ENCODE measurements at regions not wholly inside any gene's neighbourhood (a gene's known extent, or its start where the extent isn't known, plus 50 kb on each side); places are given as distances from the start of the nearest gene placed in this dataset.
"Not testable (repeated sequence)": the region's sequence is repeated elsewhere in the genome, so short reads cannot be mapped to it uniquely, and the experiment has no call there.

DNA sequence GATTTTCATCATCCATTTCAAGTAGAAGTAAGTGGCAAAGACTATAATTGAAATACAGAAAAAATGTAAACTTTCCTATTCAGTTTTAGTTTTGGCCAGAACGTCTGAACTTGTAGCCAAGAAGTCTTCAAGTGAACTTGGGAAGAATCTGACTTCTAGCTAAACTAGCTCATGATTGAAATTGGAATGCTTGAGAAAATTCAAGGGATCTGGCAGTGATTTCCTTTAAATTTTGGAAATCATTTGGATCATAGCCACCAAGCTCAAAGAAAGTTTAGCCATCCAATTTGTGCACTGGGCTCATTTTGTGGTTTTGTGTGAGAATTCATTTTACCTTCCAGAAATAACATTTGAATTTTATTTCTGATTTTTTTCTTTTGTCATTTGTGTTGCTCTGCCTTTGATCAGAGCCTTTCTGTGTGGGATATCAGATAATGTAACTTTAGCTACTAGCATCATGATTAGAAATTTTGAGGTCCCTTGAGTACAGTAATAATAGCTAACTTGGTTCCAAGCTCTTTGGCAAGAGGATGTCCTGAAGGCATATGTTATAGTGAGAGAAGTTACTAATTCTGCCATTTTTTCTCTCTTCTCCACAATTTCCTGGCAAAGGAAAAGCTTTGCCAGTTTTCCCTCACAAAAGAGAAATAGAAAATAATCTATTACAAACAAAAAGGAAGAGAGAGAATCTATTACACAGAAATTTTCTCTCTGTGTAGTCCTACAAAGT, 2123.7 kb upstream of the RAG2 start:
- Histone ChIP-seq H3K4me3 (ENCODE audit: insufficient read depth, low read depth, low read length) (no peak overlapping the region), H3K27me3 (ENCODE audit: control insufficient read depth, insufficient read depth, low read length) (no peaks in the 10 kb centered on the region), H3K36me3 (replicated peaks; ENCODE audit: control insufficient read depth, insufficient read depth, low read length) (no peaks in the 10 kb centered on the region)
- DNase-seq = no peak

DNA sequence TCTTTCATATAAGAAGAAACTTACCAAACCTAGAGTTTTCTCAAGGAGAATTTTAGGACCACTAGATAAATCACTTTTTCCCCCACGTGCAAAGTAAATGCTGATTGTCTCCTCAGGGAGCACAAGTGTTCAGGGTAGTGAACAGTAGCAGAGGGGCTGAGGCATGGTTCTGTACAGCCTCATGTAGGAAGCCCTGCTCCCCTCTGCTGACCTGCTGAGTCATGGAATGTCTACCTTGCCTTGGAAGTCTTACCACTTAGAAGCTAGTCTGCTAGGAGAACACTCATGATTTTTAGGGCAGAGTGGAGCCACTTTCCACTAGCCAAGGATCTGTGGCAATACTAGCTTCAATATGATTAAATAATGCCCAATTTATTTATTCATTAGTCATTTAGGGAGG, 2120.6 kb upstream of the RAG2 start:
- Histone ChIP-seq H3K36me3 (replicated peaks; ENCODE audit: control insufficient read depth, insufficient read depth, low read length) (no peaks in the 10 kb centered on the region), H3K4me3 (ENCODE audit: insufficient read depth, low read depth, low read length) (no peak overlapping the region), H3K27me3 (ENCODE audit: control insufficient read depth, insufficient read depth, low read length) (no peaks in the 10 kb centered on the region)
- DNase-seq = no peak

DNA sequence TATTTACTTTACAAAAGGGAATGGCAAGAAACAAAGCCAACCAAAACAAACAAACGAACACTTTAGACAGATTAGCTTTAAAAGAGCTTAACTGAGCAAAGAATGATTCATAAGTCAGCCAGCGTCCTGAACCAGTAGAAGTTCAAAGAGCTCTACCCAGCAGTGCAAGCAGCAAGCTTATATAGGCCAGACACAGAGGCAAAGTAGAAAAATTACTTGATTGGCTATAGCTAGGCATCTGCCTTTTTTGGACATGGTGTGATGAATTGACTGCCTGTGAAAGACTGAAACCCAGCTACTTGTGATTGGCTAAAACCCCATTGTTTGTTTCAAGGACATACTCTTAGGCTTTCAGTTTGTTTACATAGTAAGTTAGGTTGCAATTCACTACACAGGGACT, 2120.0 kb upstream of the RAG2 start:
- DNase-seq = no peak
- Histone ChIP-seq H3K4me3 (ENCODE audit: insufficient read depth, low read depth, low read length) (no peak overlapping the region), H3K36me3 (replicated peaks; ENCODE audit: control insufficient read depth, insufficient read depth, low read length) (no peaks in the 10 kb centered on the region), H3K27me3 (ENCODE audit: control insufficient read depth, insufficient read depth, low read length) (no peaks in the 10 kb centered on the region)

DNA sequence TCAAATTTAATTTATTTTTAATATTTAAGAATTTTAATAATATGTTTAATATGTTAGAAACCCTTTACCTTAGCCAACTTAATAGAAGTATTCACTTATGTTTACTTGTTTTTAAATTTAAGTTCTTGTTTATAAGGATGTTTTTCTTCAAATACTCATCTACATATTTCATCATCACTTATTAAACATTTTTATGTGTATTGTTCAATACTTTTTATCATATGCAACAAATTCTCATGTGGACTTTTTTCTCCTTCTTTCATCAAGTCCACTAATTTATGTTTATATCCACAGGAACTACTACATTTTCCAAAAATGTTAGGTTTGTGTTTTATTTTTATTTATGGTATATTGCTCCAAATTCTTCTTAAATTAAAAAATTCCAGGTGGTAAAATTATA, 2113.1 kb upstream of the RAG2 start:
- no peaks in the 10 kb centered on the region for H3K27me3 ChIP-seq (ENCODE audit: control insufficient read depth, insufficient read depth, low read length)
- no peaks in the 10 kb centered on the region for H3K36me3 ChIP-seq (replicated peaks; ENCODE audit: control insufficient read depth, insufficient read depth, low read length)
- DNase-seq = no peak
- H3K4me3 ChIP-seq (ENCODE audit: insufficient read depth, low read depth, low read length) = no peak overlapping the region

DNA sequence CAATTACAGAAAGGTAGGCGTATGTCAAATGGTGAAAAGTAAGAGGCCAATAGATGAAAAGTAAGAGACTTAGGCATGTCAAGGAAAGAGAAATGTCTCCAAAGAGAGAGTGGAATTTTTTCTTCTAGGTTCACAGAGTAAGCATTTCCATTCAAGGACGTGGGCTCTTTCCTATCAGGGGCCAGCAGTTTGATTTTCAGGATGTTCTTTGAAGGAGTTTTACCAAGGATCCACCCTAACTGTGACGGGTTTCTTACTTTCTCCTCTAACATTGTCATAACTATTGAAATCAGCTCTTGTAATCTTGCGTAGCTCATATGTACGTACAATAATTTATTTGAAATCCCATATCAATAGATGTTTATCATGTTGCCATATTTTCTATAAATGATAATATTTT, 2112.2 kb upstream of the RAG2 start:
- DNase-seq = no peak
- Histone ChIP-seq H3K36me3 (replicated peaks; ENCODE audit: control insufficient read depth, insufficient read depth, low read length) (no peaks in the 10 kb centered on the region), H3K27me3 (ENCODE audit: control insufficient read depth, insufficient read depth, low read length) (no peaks in the 10 kb centered on the region), H3K4me3 (ENCODE audit: insufficient read depth, low read depth, low read length) (no peak overlapping the region)

DNA sequence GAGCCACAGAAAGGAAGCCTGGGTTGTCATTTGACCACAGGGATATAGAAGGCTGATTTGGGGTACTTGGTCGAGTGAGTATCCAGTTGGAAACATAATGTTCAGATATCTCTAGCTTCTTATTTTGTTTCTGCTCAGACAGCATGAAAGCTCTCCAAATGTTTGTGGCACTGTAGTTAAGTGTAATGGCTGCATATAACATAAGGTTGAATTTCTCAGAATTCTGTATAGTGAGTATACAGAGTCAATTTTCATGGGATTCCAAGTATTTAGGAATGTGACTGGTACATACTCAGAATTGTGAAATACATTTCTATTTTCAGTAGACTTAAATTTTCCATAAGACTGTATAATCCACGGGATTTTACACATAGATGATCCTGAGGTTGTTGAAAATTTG, 2102.1 kb upstream of the RAG2 start:
- DNase-seq = no peak
- H3K4me3 ChIP-seq (ENCODE audit: insufficient read depth, low read depth, low read length) = no peak overlapping the region

DNA sequence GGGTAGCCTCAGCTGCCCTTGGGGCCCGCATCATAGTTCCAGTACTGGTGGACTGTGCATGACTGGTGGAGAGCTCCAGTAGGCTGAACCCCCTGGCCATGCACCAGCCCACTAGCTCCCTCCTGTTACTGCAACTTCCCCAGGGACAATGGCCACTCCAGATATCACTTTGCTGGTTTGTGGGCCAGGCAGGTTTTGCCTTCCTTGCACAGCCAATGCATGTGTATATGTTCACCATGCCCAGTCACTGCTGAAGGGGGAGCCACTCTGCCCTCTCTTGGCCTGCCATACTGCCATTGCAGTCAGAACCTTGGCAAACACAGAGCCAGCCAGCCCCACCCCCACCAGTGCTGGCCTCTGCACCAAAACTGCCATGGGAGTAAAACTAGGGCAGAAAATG, 2095.3 kb upstream of the RAG2 start:
- DNase-seq = no peak
- no peaks in the 10 kb centered on the region for H3K36me3 ChIP-seq (replicated peaks; ENCODE audit: control insufficient read depth, insufficient read depth, low read length)
- no peaks in the 10 kb centered on the region for H3K27me3 ChIP-seq (ENCODE audit: control insufficient read depth, insufficient read depth, low read length)
- H3K4me3 ChIP-seq (ENCODE audit: insufficient read depth, low read depth, low read length) = no peak overlapping the region

More for the DNA sequence above, 2102.1 kb upstream of the RAG2 start:
- Histone ChIP-seq H3K36me3 (replicated peaks; ENCODE audit: control insufficient read depth, insufficient read depth, low read length) (no peaks in the 10 kb centered on the region), H3K27me3 (ENCODE audit: control insufficient read depth, insufficient read depth, low read length) (no peaks in the 10 kb centered on the region)

DNA sequence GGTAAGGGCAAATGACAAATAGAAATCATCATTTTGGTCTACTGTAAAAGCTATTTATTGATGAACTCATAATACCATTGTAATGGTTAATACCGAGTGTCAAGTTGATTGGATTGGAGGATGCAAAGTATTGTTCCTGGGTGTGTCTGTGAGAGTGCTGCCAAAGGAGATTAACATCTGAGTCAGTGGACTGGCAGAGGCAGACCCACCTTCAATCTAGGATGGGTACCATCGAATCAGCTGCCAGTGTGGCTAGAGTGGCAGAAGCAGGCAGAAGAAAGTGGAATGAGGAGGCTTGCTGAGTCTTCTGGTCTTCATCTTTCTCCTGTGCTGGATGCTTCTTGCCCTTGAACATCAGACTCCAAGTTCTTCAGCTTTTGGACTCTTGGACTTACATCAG, 2092.2 kb upstream of the RAG2 start:
- H3K36me3 ChIP-seq (replicated peaks; ENCODE audit: control insufficient read depth, insufficient read depth, low read length); H3K27me3 ChIP-seq (ENCODE audit: control insufficient read depth, insufficient read depth, low read length); H3K4me3 ChIP-seq (ENCODE audit: insufficient read depth, low read depth, low read length); DNase-seq: not testable (repeated sequence)

DNA sequence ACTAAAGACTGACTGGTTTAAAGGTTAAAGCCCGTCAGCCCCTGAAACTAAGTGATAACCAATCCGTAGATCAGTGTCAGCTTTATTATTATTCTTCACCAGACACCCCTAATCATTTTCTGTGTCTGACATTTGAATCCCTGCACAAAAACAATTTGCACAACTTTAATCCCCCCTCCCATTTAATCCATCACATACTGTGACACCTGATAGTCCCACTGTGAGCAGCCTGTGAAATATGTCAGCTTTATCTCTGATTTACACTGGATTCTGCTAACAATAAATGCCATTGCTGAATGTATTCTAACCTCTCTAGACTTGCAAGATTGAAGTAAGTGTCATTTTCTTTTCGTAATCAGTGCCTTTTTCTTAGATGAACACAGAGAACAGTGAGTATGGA, 2089.0 kb upstream of the RAG2 start:
- H3K4me3 ChIP-seq (ENCODE audit: insufficient read depth, low read depth, low read length) = no peak overlapping the region
- DNase-seq = no peak
- H3K27me3 ChIP-seq (ENCODE audit: control insufficient read depth, insufficient read depth, low read length) = no peaks in the 10 kb centered on the region
- H3K36me3 ChIP-seq (replicated peaks; ENCODE audit: control insufficient read depth, insufficient read depth, low read length) = no peaks in the 10 kb centered on the region

DNA sequence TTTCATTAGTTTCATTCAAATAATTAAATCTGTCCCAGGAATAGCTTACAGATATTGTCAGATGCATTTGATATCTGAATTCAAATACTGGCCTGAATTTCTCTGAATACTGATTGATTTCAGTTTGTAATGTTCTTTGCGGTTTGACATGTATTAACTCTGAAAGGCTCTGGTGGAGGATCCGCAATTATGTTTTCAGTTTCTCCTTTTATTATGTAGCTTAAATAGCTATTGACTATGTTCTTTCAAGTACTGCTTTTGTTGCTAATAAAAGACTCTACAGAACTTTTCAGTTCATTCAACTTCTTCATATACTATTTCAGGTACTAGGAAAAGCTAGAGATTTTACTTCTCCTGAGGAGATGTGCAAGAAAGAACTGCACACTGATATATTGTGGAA, 2085.4 kb upstream of the RAG2 start:
- H3K36me3 ChIP-seq (replicated peaks; ENCODE audit: control insufficient read depth, insufficient read depth, low read length) = no peaks in the 10 kb centered on the region
- no peak overlapping the region for H3K4me3 ChIP-seq (ENCODE audit: insufficient read depth, low read depth, low read length)
- H3K27me3 ChIP-seq (ENCODE audit: control insufficient read depth, insufficient read depth, low read length) = no peaks in the 10 kb centered on the region
- DNase-seq = no peak

DNA sequence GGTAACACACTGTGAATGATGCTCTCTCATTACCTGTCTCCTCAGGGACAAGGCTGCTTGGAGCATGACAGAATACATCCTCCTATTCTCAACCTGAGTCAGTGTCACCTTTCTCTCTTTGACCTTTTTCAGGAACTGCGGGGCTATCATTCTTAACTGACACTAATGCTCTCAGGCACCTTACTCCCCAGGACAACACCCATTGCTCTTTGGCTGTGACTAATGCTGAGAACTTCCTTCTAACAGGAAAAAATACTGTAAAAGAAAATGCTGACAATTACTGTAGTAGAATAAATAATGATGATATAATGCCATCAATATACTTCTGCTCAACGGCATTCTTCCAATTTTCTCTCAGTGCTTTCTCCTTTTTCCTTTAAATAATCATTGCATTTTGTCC, 2082.7 kb upstream of the RAG2 start:
- Histone ChIP-seq H3K4me3 (ENCODE audit: insufficient read depth, low read depth, low read length) (no peak overlapping the region), H3K36me3 (replicated peaks; ENCODE audit: control insufficient read depth, insufficient read depth, low read length) (no peaks in the 10 kb centered on the region), H3K27me3 (ENCODE audit: control insufficient read depth, insufficient read depth, low read length) (no peaks in the 10 kb centered on the region)
- DNase-seq = no peak

DNA sequence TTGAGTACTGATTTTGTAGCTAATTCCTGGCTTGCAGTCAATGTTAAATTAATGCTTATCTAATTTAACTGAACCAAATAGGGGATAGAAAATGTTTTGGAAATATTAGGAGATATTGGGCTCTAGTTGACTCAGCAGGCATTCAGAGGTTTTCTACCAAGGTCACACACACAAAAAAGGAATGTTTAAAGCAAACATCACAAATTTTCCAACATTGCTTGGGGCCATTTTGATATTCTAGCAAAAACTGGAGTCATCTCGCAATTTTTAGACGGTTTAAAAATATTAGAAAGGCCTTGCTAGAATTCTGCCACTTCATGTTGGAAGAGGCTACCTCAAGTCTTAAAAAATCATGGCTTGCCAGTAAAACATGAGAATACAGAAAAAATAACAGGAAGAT, 2082.1 kb upstream of the RAG2 start:
- Histone ChIP-seq H3K27me3 (ENCODE audit: control insufficient read depth, insufficient read depth, low read length) (no peaks in the 10 kb centered on the region), H3K4me3 (ENCODE audit: insufficient read depth, low read depth, low read length) (no peak overlapping the region), H3K36me3 (replicated peaks; ENCODE audit: control insufficient read depth, insufficient read depth, low read length) (no peaks in the 10 kb centered on the region)
- DNase-seq = no peak

DNA sequence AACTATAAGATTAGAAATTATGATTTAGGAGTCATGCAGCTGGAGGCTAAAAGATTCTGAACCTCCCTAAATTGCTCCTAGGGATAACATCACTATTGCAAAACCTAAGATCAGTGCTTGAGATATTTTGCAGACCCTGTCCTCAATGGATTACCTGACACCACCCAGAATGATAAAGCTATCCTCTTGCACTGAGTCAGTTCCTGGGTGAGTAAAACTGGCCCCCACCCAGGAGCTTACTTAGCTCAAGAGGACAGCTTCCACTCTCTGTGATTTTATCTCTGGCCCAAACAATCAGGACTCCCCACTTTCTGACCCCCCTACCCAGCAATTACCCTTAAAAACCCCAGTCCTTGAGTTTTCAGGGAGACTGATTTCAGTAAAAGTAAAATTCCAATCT, 2074.4 kb upstream of the RAG2 start:
- DNase-seq = no peak
- H3K36me3 ChIP-seq (replicated peaks; ENCODE audit: control insufficient read depth, insufficient read depth, low read length) = no peaks in the 10 kb centered on the region
- H3K27me3 ChIP-seq (ENCODE audit: control insufficient read depth, insufficient read depth, low read length) = no peaks in the 10 kb centered on the region
- no peak overlapping the region for H3K4me3 ChIP-seq (ENCODE audit: insufficient read depth, low read depth, low read length)

DNA sequence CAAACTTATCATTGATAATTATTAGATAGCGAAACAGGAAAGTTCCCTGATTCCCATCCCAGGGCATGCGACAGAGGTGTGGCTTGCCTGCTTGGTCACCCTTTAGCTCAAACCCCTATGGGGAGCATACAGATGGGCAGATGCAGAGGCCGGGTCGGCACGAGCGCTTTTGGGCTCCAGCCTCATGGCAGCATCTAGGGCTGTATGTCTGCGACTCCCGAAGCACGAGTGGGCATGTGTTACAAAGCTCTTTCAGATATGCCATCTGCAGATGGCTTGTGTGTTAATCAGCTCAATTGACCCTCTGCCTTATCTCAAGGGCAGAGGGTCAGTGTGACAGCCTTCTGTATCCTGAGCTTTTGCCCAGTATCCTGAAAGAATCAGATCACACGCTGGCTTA, 2069.3 kb upstream of the RAG2 start:
- no peaks in the 10 kb centered on the region for H3K36me3 ChIP-seq (replicated peaks; ENCODE audit: control insufficient read depth, insufficient read depth, low read length)

DNA sequence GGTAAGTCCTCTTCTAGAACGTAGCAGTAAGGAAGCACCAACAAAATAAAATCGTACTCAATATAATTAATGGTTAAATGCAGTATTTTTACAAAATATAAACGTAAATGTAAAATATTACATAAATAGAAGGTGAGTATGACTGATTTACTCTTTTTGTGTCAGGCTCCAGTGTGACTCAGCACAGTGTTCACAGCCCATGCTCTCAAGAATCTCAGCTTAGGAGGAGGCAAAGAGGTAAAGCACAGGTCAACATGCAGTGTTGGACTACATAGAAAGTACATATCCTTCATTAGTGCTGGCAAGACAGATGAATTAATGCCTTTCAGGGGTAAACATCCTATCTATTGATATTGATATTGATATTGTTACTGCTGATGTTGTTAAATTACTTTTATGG, 2050.6 kb upstream of the RAG2 start:
- Histone ChIP-seq H3K27me3 (ENCODE audit: control insufficient read depth, insufficient read depth, low read length) (no peaks in the 10 kb centered on the region), H3K4me3 (ENCODE audit: insufficient read depth, low read depth, low read length) (no peak overlapping the region), H3K36me3 (replicated peaks; ENCODE audit: control insufficient read depth, insufficient read depth, low read length) (no peaks in the 10 kb centered on the region)
- no peak for DNase-seq

More for the DNA sequence above, 2069.3 kb upstream of the RAG2 start:
- Histone ChIP-seq H3K27me3 (ENCODE audit: control insufficient read depth, insufficient read depth, low read length) (no peaks in the 10 kb centered on the region), H3K4me3 (ENCODE audit: insufficient read depth, low read depth, low read length) (no peak overlapping the region)
- DNase-seq = no peak

DNA sequence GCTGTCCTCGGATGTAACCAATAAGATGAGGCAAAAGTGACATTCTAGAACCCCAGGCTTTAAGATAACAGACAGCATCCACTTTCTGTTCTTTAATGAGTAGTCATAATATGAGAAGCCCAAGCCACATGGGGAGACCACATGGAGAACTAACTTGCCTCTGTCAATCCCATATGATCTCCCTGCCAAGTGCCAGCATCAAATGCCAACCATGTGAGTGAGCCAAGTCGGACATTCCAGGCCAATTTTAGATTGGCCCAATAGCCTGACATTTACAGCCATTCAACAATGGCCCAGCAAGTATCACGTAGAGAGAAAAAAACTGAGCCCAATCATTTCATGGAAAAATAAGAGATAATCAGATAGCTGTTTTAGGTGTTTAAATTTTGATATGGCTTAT, 2048.3 kb upstream of the RAG2 start:
- Histone ChIP-seq H3K36me3 (replicated peaks; ENCODE audit: control insufficient read depth, insufficient read depth, low read length) (no peaks in the 10 kb centered on the region), H3K4me3 (ENCODE audit: insufficient read depth, low read depth, low read length) (no peak overlapping the region), H3K27me3 (ENCODE audit: control insufficient read depth, insufficient read depth, low read length) (no peaks in the 10 kb centered on the region)
- DNase-seq = no peak

All from H7 (cell line).